Omental fat pad (tissue), 3 donors: ENCODE measurements at regions not wholly inside any gene's neighbourhood (a gene's known extent, or its start where the extent isn't known, plus 50 kb on each side); places are given as distances from the start of the nearest gene placed in this dataset.

Experiments used
- ATAC-seq: fragments of 150-250 bp; one replicate; pipeline ENCODE4 v1.9.1; 2016; ENCODE audit warnings: mild to moderate bottlenecking, moderate library complexity; ENCODE audit not compliant: low FRiP score
- DNase-seq: peaks from one replicate; pipeline ENCODE4 v3.0.0-alpha.2; 2019; ENCODE audit warnings: low spot score
- CTCF ChIP-seq, 3 donors: fragments of 450-650 bp; IDR thresholded peaks; one replicate each; pipeline ENCODE4 v1.5.1; 2016 to 2017; ENCODE audit warnings: antibody characterized with exemption in 3 of 3, mild to moderate bottlenecking in 3 of 3, moderate library complexity in 2 of 3

GRCh38 chr3:64900156-64900555 lies 212.4 kb upstream of the ADAMTS9 start:
- TF ChIP-seq CTCF (IDR thresholded peaks at IDR 0.05): no peak
- DNase-seq (no peak), ATAC-seq (no peak)

GRCh38 chr3:64898941-64899340 lies 211.1 kb upstream of the ADAMTS9 start:
- DNase-seq (no peak), ATAC-seq (no peak)
- TF ChIP-seq CTCF (IDR thresholded peaks at IDR 0.05): no peak

- DNase-seq (no peak), ATAC-seq (no peak)
- no peak for TF ChIP-seq CTCF (IDR thresholded peaks at IDR 0.05)
Observed at GRCh38 chr3:64895991-64896895, 208.4 kb upstream of the ADAMTS9 start.

GRCh38 chr3:64895106-64895990 lies 207.5 kb upstream of the ADAMTS9 start:
- DNase-seq (no peak), ATAC-seq (no peak)
- TF ChIP-seq CTCF (IDR thresholded peaks at IDR 0.05): no peak

GRCh38 chr3:64894006-64894405 lies 206.2 kb upstream of the ADAMTS9 start:
- TF ChIP-seq CTCF (IDR thresholded peaks at IDR 0.05): no peak
- DNase-seq (no peak), ATAC-seq (no peak)

GRCh38 chr3:64892671-64893309 lies 205.0 kb upstream of the ADAMTS9 start:
- no peak for TF ChIP-seq CTCF (IDR thresholded peaks at IDR 0.05)
- no peak for DNase-seq
- no peak for ATAC-seq
